Chondrocyte (in vitro differentiated cells): ENCODE measurements at regions not wholly inside any gene's neighbourhood (a gene's known extent, or its start where the extent isn't known, plus 50 kb on each side); places are given as distances from the start of the nearest gene placed in this dataset.

Source experiments
- DNase-seq: peaks from one replicate; pipeline ENCODE4 v3.0.0; 2021; ENCODE audit warnings: mixed read lengths, low spot score
- H3K27ac Mint-ChIP-seq: one replicate; pipeline ENCODE4 v1.8.0; 2021; ENCODE audit warnings: mild to moderate bottlenecking, moderate library complexity, mixed read lengths; ENCODE audit not compliant: unreplicated experiment
- H3K27me3 Mint-ChIP-seq: 2 replicates; pipeline ENCODE4 v1.8.0; 2021; ENCODE audit warnings: low read depth, mixed read lengths
- H3K36me3 Mint-ChIP-seq: 2 replicates; pipeline ENCODE4 v1.8.0; 2021; ENCODE audit warnings: low read depth, mixed read lengths
- H3K4me1 Mint-ChIP-seq: 2 replicates; pipeline ENCODE4 v1.8.0; 2021; ENCODE audit warnings: low read depth, mild to moderate bottlenecking, mixed read lengths
- H3K4me3 Mint-ChIP-seq: one replicate; pipeline ENCODE4 v1.8.0; 2021; ENCODE audit warnings: mild to moderate bottlenecking, moderate library complexity, mixed read lengths; ENCODE audit not compliant: unreplicated experiment
- H3K9me3 Mint-ChIP-seq: 2 replicates; pipeline ENCODE4 v1.8.0; 2021; ENCODE audit warnings: low read depth, mixed read lengths
- CTCF ChIP-seq: fragments of 200-600 bp; sonication (generic); IDR thresholded peaks from 2 replicates; pipeline ENCODE4 v1.5.0; 2021; ENCODE audit warnings: antibody characterized with exemption, mild to moderate bottlenecking, moderate library complexity

DNA sequence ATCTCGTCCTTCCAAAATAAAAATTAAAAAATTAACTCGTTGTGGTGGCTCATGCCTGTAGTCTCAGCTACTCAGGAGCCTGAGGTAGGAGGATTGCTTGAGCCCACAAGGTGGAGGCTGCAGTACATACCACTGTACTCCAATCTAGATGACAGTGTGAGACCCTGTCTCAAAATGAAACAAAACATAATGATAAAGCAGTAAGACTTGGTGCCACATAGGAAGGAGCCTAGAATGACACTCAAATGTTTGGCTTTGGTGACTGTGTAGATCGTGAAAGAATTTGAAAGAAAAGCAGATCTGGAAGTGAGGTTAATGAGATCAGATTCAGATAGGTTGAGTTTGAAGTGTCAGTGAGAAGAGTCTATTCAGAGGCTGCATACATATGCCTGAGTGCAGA lies 150.1 kb upstream of the ATP2B1 start:
- Mint-ChIP-seq H3K27me3 (no peaks in the 10 kb centered on the region), H3K27ac (no peak overlapping the region), H3K4me1 (peaks cover 23% of the 10 kb centered on the region), H3K36me3 (peaks cover 3% of the 10 kb centered on the region), H3K9me3 (no peaks in the 10 kb centered on the region), H3K4me3 (no peak overlapping the region)
- no peak for DNase-seq
- TF ChIP-seq CTCF = no peak

- Mint-ChIP-seq H3K4me3 (no peak overlapping the region), H3K36me3 (peaks cover 3% of the 10 kb centered on the region), H3K27me3 (no peaks in the 10 kb centered on the region), H3K27ac (no peak overlapping the region), H3K4me1 (peaks cover 14% of the 10 kb centered on the region), H3K9me3 (no peaks in the 10 kb centered on the region)
- no peak for TF ChIP-seq CTCF
- DNase-seq = no peak
Observed at GRCh38 chr12:89857652-89858274, 149.1 kb upstream of the ATP2B1 start.

- Mint-ChIP-seq H3K9me3 (no peaks in the 10 kb centered on the region), H3K4me3 (no peak overlapping the region), H3K4me1 (peaks cover 11% of the 10 kb centered on the region), H3K27ac (peak overlapping the region; percentile 17), H3K36me3 (peaks cover 3% of the 10 kb centered on the region), H3K27me3 (no peaks in the 10 kb centered on the region)
- TF ChIP-seq CTCF = no peak
- no peak for DNase-seq
Observed at GRCh38 chr12:89856431-89856830, 147.8 kb upstream of the ATP2B1 start.

- H3K27me3 Mint-ChIP-seq = no peaks in the 10 kb centered on the region
- H3K4me1 Mint-ChIP-seq = no peaks in the 10 kb centered on the region
- DNase-seq = no peak
- no peaks in the 10 kb centered on the region for H3K9me3 Mint-ChIP-seq
- H3K27ac Mint-ChIP-seq = no peak overlapping the region
- H3K4me3 Mint-ChIP-seq = no peak overlapping the region
- H3K36me3 Mint-ChIP-seq = no peaks in the 10 kb centered on the region
- no peak for TF ChIP-seq CTCF
Observed at GRCh38 chr12:89848732-89849131, 140.1 kb upstream of the ATP2B1 start.

DNA sequence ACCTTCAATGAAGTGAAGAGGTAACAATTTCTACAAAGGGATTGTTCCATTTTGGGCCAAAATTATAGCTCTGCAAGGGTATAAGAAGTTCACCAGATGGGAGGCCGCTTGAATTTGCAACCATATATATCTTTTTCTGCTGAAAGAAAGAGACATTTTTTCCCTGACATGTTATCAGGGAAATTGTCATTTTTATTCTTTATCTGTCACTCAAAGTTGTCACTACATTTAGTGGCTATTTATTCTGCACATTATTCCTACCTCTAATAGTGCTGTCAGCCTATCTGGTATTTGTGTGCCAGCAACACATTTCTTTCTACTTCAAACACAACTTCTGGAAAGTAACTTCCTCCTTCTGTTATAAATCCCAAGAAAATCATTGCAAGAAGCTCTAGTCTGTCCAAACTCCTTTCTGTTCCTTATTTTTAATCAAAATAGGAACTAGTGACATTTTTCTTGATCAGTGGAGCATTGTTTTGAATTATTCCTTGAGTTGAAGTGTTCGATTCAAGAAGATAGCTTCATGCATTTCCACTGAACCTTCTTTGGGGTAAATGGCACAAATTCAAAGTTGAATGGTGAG lies 137.9 kb upstream of the ATP2B1 start:
- DNase-seq = no peak
- no peak for TF ChIP-seq CTCF
- H3K4me3 Mint-ChIP-seq = no peak overlapping the region
- H3K27me3 Mint-ChIP-seq = no peaks in the 10 kb centered on the region
- H3K9me3 Mint-ChIP-seq = no peaks in the 10 kb centered on the region
- no peaks in the 10 kb centered on the region for H3K4me1 Mint-ChIP-seq
- H3K36me3 Mint-ChIP-seq = no peaks in the 10 kb centered on the region
- H3K27ac Mint-ChIP-seq = no peak overlapping the region
